ENCODE measurements at regions not wholly inside any gene's neighbourhood (a gene's known extent, or its start where the extent isn't known, plus 50 kb on each side); places are given as distances from the start of the nearest gene placed in this dataset.

- Histone ChIP-seq H3K9me1 (ENCODE audit: control insufficient read depth, extremely low read depth, insufficient read depth, low read length) (no peaks in the 10 kb centered on the region), H3K4me3 (ENCODE audit: control insufficient read depth in 2 of 3, extremely low read depth in 1 of 3, insufficient read depth in 2 of 3, low read depth in 1 of 3, low read length in 3 of 3) (no peak overlapping the region), H2AFZ (ENCODE audit: control insufficient read depth, low read length) (no peak overlapping the region), H3K9me3 (ENCODE audit: control insufficient read depth, low read depth, low read length) (no peaks in the 10 kb centered on the region), H3K79me2 (ENCODE audit: control insufficient read depth, insufficient read depth, low read length) (no peaks in the 10 kb centered on the region), H3K36me3 (ENCODE audit: control insufficient read depth in 2 of 2, extremely low read depth in 1 of 2, insufficient read depth in 2 of 2, low read length in 2 of 2) (no peaks in the 10 kb centered on the region), H4K20me1 (ENCODE audit: control insufficient read depth, extremely low read depth, insufficient read depth, low read length) (no peaks in the 10 kb centered on the region), H3K9ac (ENCODE audit: control insufficient read depth, extremely low read depth, insufficient read depth, low read length) (no peak overlapping the region), H3K4me1 (ENCODE audit: control insufficient read depth, extremely low read depth, insufficient read depth, low read length) (no peaks in the 10 kb centered on the region), H3K27me3 (ENCODE audit: control insufficient read depth, extremely low read depth, insufficient read depth, low read length) (no peaks in the 10 kb centered on the region), H3K27ac (ENCODE audit: control insufficient read depth, insufficient read depth, low read length) (no peak overlapping the region), H3K4me2 (ENCODE audit: control insufficient read depth, extremely low read depth, insufficient read depth, low read depth, low read length) (no peak overlapping the region)
- dilution Hi-C loops (cut with MboI; ENCODE audit: extremely low pct_ligation_motif_present, low sequenced_read_pairs), result no loop called here
- FAIRE-seq (no peak), DNase-seq (ENCODE audit: low read depth, low spot score) (no peak)
- TF ChIP-seq, protein P1, sequence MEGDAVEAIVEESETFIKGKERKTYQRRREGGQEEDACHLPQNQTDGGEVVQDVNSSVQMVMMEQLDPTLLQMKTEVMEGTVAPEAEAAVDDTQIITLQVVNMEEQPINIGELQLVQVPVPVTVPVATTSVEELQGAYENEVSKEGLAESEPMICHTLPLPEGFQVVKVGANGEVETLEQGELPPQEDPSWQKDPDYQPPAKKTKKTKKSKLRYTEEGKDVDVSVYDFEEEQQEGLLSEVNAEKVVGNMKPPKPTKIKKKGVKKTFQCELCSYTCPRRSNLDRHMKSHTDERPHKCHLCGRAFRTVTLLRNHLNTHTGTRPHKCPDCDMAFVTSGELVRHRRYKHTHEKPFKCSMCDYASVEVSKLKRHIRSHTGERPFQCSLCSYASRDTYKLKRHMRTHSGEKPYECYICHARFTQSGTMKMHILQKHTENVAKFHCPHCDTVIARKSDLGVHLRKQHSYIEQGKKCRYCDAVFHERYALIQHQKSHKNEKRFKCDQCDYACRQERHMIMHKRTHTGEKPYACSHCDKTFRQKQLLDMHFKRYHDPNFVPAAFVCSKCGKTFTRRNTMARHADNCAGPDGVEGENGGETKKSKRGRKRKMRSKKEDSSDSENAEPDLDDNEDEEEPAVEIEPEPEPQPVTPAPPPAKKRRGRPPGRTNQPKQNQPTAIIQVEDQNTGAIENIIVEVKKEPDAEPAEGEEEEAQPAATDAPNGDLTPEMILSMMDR (optimal IDR thresholded peaks at IDR 0.05 in 1 of 3, IDR thresholded peaks at IDR 0.05 in 1 of 3, conservative IDR thresholded peaks at IDR 0.05 in 1 of 3; ENCODE audit: extremely low read depth in 1 of 3, insufficient read depth in 2 of 3, low read length in 3 of 3), result no peak
- no peak for TF ChIP-seq EZH2 (IDR thresholded peaks at IDR 0.05; ENCODE audit: low read length)
Measured at GRCh38 chr16:86411897-86412296, 98.4 kb upstream of the FOXF1 start.

DNA sequence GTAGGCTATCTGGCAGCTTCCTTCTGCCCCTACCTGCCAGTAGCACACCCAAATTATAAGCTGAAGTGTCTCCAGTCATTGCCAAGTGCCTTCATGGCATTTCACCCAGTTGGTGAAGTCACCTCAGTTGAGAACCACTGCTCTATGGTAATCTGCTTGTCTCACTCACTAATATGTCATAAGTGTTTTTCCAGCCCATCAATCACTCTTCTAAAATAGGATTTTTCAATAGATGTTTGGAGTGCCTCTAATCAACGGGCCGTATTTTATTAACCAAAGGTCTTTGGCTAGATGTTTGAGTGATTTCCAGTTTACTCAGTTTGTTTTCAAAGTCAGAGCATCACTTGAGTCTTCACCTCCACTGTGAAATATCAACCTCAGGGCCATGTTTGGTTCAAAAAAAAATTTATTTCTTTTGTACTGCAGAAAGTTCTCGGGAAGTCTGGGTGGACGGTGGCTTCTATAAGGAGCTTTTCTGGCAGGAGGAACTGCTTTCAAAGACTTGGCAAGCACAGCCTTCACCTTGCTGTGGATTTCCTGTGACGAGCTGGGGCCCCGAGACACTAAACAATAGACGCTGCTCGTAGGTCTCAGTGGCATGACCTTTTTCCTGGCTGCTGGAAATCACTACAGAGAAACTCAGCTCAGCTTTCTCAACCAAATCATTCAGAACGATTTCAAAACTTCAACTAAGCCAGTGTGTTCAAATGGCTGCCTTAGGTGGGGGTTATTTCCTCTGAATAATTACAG, 95.2 kb upstream of the FOXF1 start:
- no peaks in the 10 kb centered on the region for H3K36me3 ChIP-seq (ENCODE audit: control insufficient read depth in 2 of 2, extremely low read depth in 1 of 2, insufficient read depth in 2 of 2, low read length in 2 of 2)
- DNase-seq (ENCODE audit: low read depth, low spot score) (no peak), FAIRE-seq (no peak)
- no peaks in the 10 kb centered on the region for H3K4me1 ChIP-seq (ENCODE audit: control insufficient read depth, extremely low read depth, insufficient read depth, low read length)
- H3K9me1 ChIP-seq (ENCODE audit: control insufficient read depth, extremely low read depth, insufficient read depth, low read length), result no peaks in the 10 kb centered on the region
- H3K9ac ChIP-seq (ENCODE audit: control insufficient read depth, extremely low read depth, insufficient read depth, low read length), result no peak overlapping the region
- TF ChIP-seq, protein P1 (optimal IDR thresholded peaks at IDR 0.05 in 1 of 3, IDR thresholded peaks at IDR 0.05 in 1 of 3, conservative IDR thresholded peaks at IDR 0.05 in 1 of 3; ENCODE audit: extremely low read depth in 1 of 3, insufficient read depth in 2 of 3, low read length in 3 of 3), result no peak
- no peak for TF ChIP-seq EZH2 (IDR thresholded peaks at IDR 0.05; ENCODE audit: low read length)
- dilution Hi-C loops (cut with MboI; ENCODE audit: extremely low pct_ligation_motif_present, low sequenced_read_pairs), result no loop called here
- peaks cover 6% of the 10 kb centered on the region for H3K9me3 ChIP-seq (ENCODE audit: control insufficient read depth, low read depth, low read length)
- no peaks in the 10 kb centered on the region for H4K20me1 ChIP-seq (ENCODE audit: control insufficient read depth, extremely low read depth, insufficient read depth, low read length)
- H3K4me3 ChIP-seq (ENCODE audit: control insufficient read depth in 2 of 3, extremely low read depth in 1 of 3, insufficient read depth in 2 of 3, low read depth in 1 of 3, low read length in 3 of 3), result no peak overlapping the region
- no peak overlapping the region for H3K4me2 ChIP-seq (ENCODE audit: control insufficient read depth, extremely low read depth, insufficient read depth, low read depth, low read length)
- H3K79me2 ChIP-seq (ENCODE audit: control insufficient read depth, insufficient read depth, low read length), result no peaks in the 10 kb centered on the region
- H3K27ac ChIP-seq (ENCODE audit: control insufficient read depth, insufficient read depth, low read length), result no peak overlapping the region
- no peak overlapping the region for H2AFZ ChIP-seq (ENCODE audit: control insufficient read depth, low read length)
- no peaks in the 10 kb centered on the region for H3K27me3 ChIP-seq (ENCODE audit: control insufficient read depth, extremely low read depth, insufficient read depth, low read length)

Data from keratinocyte (primary cell).